Eye (tissue), 1 donor: ENCODE measurements at regions not wholly inside any gene's neighbourhood (a gene's known extent, or its start where the extent isn't known, plus 50 kb on each side); places are given as distances from the start of the nearest gene placed in this dataset.

Experiments
- DNase-seq: peaks from one replicate; pipeline ENCODE4 v3.0.0-alpha.2; 2015

- no peak for DNase-seq
These were observed 513.9 kb downstream of the GATA3 start for GRCh38 chr10:8568401-8568800.

GRCh38 chr10:8575620-8576019 lies 521.1 kb downstream of the GATA3 start:
- no peak for DNase-seq

GRCh38 chr10:8576281-8576680 lies 521.8 kb downstream of the GATA3 start:
- DNase-seq, result no peak

- DNase-seq, result no peak
These were observed 522.4 kb downstream of the GATA3 start for GRCh38 chr10:8576911-8577310.

DNA sequence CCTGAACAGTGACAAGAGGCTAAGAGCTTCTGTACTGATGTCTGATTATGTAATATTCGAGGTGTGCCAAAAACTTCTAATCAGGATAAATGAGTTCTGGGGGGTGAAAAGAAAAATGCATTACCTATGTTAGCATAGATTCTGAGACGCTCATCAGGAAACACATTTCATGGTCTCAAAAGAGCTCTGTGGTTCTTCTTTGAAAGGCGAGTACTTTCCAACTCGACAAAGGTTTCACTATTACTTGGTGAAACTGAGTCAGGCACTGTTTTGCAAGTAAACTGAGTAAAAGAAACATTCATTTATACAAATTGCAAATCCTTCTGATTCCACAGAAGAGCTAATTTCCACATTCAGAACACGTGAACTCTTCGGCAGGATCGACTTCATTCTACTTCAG lies 523.2 kb downstream of the GATA3 start:
- DNase-seq, result no peak

- peak; percentile 28 for DNase-seq
These were observed 527.2 kb downstream of the GATA3 start for GRCh38 chr10:8581521-8582225.

GRCh38 chr10:8583096-8583495 lies 528.6 kb downstream of the GATA3 start:
- no peak for DNase-seq

GRCh38 chr10:8584666-8585065 lies 530.2 kb downstream of the GATA3 start:
- DNase-seq, result no peak

DNA sequence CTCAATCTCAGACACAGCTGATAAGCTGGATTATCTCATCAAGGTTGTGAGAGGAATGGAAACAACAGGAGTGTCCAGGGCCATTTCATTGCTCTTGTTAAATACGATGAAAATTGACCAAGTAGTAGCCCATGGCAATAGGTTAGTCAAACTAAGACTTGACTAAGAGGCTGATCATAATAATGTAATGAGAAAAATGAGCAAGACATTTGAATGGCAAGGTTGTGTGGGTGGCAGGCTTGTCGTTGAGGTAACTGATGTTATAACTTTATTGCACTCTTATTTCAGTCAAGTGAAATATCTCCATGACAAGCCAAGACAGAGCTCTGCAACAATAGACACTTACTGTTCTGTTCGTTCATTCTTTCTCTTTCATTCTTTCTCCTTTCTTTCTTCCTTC lies 532.0 kb downstream of the GATA3 start:
- DNase-seq, result no peak

GRCh38 chr10:8588135-8588534 lies 533.6 kb downstream of the GATA3 start:
- DNase-seq, result no peak

GRCh38 chr10:8590518-8590917 lies 536.0 kb downstream of the GATA3 start:
- DNase-seq, result no peak

- no peak for DNase-seq
These were observed 537.2 kb downstream of the GATA3 start for GRCh38 chr10:8591640-8592039.

DNA sequence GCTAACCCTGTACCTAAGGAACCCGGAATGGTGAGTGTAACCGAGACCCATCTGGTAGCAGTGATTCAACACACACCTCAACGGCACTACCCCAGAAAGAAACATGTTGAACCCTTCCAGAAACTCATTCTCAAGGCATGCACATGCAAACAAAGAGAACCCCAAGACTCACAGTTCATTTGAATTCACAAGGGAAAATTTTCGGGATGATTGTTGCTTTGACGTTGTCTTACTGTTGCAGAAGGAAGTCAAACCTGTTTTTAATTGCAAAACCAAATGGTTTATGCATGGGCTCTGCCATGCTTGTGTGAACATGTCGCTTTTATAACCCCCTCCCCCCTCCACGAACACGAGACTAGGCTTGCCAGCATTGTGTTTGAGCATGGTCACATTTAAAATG lies 539.7 kb downstream of the GATA3 start:
- DNase-seq, result peak; percentile 39

DNA sequence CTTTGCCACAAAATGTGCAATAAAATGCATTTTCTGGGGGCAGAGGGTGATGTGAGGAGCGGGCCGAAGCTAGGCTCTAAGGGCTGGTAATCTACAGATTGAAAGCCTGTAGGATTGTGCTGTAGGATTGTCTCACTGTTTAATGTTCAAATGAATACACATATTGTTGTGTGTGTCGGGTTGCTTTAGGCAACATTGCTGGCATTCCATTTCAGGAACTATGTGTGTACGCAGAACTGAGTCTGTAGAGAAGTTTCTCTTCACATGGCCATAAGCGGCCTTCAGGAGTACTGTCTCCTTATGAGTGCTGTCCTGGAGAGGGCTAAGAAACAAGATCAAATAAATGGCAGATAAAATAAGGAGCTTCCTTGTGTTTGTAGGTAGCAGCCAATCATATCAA lies 540.2 kb downstream of the GATA3 start:
- DNase-seq, result no peak

DNA sequence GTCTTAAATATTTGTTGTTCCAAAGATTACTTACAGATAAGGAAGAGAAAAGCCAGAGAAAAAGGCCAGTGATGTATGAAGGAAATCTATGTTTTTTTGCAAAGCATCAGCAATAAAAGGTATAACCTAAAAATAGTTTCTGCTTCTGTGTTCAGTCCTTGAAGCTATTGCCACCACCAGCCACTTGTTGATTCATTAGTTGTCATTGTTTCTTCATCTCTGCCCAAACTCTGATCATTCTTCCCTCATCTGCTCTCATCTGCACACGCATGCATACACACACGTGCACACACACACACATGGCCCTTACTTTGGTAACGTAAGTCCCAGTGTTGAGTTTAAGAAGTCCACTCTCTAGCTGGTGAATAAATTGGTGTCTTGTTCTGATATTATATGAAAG lies 540.7 kb downstream of the GATA3 start:
- no peak for DNase-seq

GRCh38 chr10:8596929-8597472 lies 542.5 kb downstream of the GATA3 start:
- DNase-seq, result no peak

DNA sequence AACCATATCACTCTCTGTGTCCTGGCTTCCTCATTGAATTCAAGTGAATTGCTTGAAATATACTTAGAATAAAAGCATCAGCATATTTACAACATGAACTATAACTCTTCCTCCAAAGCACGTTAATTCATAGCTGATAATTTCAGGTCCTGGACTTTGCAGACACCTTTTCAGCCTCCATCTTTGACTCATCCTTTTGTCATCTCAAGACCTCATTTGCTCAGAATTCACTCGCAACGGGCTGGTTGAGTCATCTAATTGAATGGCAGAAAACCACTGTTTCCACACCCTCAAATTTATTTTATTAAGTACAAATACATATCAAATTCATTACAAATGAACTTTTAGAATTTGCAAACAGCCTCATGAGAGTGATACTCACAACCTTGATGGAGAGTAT lies 545.7 kb downstream of the GATA3 start:
- DNase-seq, result no peak

- DNase-seq, result no peak
These were observed 548.3 kb downstream of the GATA3 start for GRCh38 chr10:8602821-8603220.

DNA sequence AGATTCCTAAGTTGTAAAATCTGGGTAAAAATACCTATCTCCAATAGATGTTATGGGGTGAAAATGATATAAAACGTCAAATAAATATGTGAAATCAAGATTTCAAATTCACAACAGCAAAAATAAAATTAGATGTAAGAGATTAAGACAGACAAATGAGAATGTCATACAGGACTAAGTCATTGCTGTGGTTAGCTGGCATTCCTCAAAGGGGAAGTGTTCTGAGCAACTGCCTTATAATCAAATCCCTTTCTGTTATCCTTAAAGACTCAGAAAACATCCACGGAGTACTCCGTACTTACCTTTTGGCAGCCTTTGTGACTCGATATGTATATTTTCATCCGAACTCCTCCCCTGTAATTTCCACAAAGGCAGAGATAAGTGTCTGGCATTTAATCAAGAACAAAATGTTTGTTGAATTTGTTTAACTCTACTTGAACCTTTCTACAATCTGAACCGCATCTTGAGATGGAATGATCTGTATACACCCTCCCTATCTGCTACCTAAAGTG lies 559.6 kb downstream of the GATA3 start:
- DNase-seq, result no peak

- no peak for DNase-seq
These were observed 560.6 kb downstream of the GATA3 start for GRCh38 chr10:8615118-8615517.

GRCh38 chr10:8616166-8616565 lies 561.7 kb downstream of the GATA3 start:
- DNase-seq, result no peak

- DNase-seq, result no peak
These were observed 563.3 kb downstream of the GATA3 start for GRCh38 chr10:8617792-8618191.

DNA sequence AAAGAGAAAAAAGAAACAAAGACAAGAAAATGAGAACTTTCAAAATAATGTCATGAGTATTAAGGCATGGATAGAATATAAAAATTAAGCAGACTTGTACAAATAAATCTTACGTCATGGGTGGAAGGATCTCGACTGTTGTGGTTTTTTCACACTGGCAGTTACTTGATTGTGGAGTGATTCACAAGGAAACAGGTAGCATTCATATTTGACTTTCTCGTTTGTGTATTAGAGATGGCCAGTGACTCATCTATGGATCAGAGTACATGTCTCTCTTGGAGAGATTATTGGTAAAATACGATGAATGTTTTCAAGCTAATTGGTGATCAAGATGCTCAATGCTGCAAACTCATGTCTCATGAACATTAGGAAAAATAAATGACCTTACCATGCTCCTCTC lies 564.3 kb downstream of the GATA3 start:
- no peak for DNase-seq

DNA sequence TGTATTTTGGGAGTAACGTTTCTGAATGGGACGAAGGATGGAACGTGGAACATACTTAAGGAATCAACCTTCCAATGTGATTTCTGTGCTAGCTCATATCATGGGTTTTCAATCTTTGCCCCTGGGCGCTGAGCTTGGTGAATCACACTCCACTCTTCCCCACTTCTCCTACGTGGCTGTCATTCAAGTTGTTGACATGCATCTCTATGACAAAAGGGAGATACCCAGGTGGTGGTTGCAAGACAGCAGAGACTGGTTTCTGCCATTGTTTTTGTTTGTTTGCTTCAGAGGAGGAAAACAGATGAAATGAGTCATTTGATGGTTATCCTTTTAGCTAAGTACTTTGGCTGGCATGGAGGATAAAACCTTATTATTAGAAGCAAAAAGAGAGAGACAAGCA lies 573.9 kb downstream of the GATA3 start:
- DNase-seq, result no peak

GRCh38 chr10:8633909-8634308 lies 579.4 kb downstream of the GATA3 start:
- DNase-seq, result no peak
